Heart right ventricle (tissue), 16 donors: ENCODE measurements at regions not wholly inside any gene's neighbourhood (a gene's known extent, or its start where the extent isn't known, plus 50 kb on each side); places are given as distances from the start of the nearest gene placed in this dataset.
"Not testable (repeated sequence)": the region's sequence is repeated elsewhere in the genome, so short reads cannot be mapped to it uniquely, and the experiment has no call there.

Experiments used
- ATAC-seq, 8 donors: fragments of 200-7000 bp; cut with Tn5 transposase; one replicate each; pipeline ENCODE4 v1.9.1; 2020; ENCODE audit warnings: mild to moderate bottlenecking in 8 of 8, moderate library complexity in 8 of 8, moderate number of reproducible peaks in 1 of 8
- DNase-seq, 2 donors: peaks; one replicate each; pipeline ENCODE4 v3.0.0-alpha.2; 2020
- H3K27ac ChIP-seq, 10 donors: fragments of 200-600 bp; sonication (generic) in 2 of 10; one replicate each; pipeline versions ENCODE4 v1.5.0 to v1.8.0; 2020 to 2022; ENCODE audit warnings: mild to moderate bottlenecking in 3 of 10
- H3K27me3 ChIP-seq, 7 donors: fragments of 200-600 bp; one replicate each; pipeline ENCODE4 v1.8.0; 2021 to 2022; ENCODE audit warnings: mild to moderate bottlenecking in 2 of 7
- H3K36me3 ChIP-seq, 9 donors: fragments of 200-600 bp; sonication (generic) in 1 of 9; one replicate each; pipeline versions ENCODE4 v1.5.0 to v1.8.0; 2020 to 2022; ENCODE audit warnings: mild to moderate bottlenecking in 2 of 9
- H3K4me1 ChIP-seq, 9 donors: fragments of 200-600 bp; sonication (generic) in 1 of 9; one replicate each; pipeline versions ENCODE4 v1.5.0 to v1.8.0; 2020 to 2022; ENCODE audit warnings: mild to moderate bottlenecking in 4 of 9
- H3K4me3 ChIP-seq, 10 donors: fragments of 200-600 bp; sonication (generic) in 2 of 10; one replicate each; pipeline versions ENCODE4 v1.5.0 to v1.8.0; 2020 to 2022; ENCODE audit warnings: mild to moderate bottlenecking in 7 of 10, moderate library complexity in 2 of 10
- H3K9me3 ChIP-seq, 11 donors: fragments of 200-600 bp in 10 of 11; sonication (generic) in 2 of 11; one replicate each; pipeline versions ENCODE4 v1.5.0 to v1.8.0; 2013 to 2022; ENCODE audit warnings: mild to moderate bottlenecking in 2 of 11, control low read depth in 1 of 11, moderate library complexity in 1 of 11
- WGBS, 2 donors: extraction: QIAGEN DNeasy Blood & Tissue Kit; methylation state at CpG; one replicate each; pipeline ENCODE4 v1.1.7; 2013; ENCODE audit warnings: inconsistent platforms in 1 of 2; 5-methylcytosine and 5-hydroxymethylcytosine counted together
- intact Hi-C, 10 donors: fragments of 100-400 bp; cut with DNase I; formaldehyde crosslinking; loops; one replicate each; pipeline versions ENCODE4 v1.11.1 to v1.14.2; 2022
- TF ChIP-seq, protein P1 (sequence below), 9 donors: fragments of 200-600 bp; sonication (generic) in 2 of 9; IDR thresholded peaks; one replicate each; pipeline versions ENCODE4 v1.5.0 to v1.8.0; 2021 to 2022; ENCODE audit warnings: antibody characterized with exemption in 9 of 9, mild to moderate bottlenecking in 5 of 9, moderate library complexity in 1 of 9
- donor health status: Arrhythmogenic right ventricular cardiomyopathy.
- donor health status: ischemic (EF 13 %, LVEDD 7.1; RV severe dilation, severe dysfunction).
- donor health status: healthy with polysubstance abuse.
- donor health status: DM: no; HTN: yes; CAD: no.
- donor health status: DM: no; HTN: no; CAD: no.
- donor health status: ischemic (EF 25% LVEDD 6.9; RV normal size, moderate dysfunction).
- donor health status: ischemic (EF 25% LVEDD 5.7; RV mildly dilated, moderate dysfunction).
- donor health status: healthy.
- donor health status: DM: yes; HTN: yes; CAD: no.
- donor health status: Ischemic cardiomyopathy.
- donor health status: ischemic (EF 35%, LVEDD 5.7; RV mildly dilated, moderate dysfunction).
- donor health status: nonischemic (EF 11% LVEDD 7.7; RV severe dilation, severe dysfunction).
- donor health status: DM: yes; HTN: yes; CAD: no.
- donor health status: PGD.
- donor health status: ischemic (EF 29% LVEDD 5.4; RV normal size, mild dysfunction).
- donor health status: nonischemic (EF 23%, LVEDD 6.1; RV moderate dilation, normal function).

DNA sequence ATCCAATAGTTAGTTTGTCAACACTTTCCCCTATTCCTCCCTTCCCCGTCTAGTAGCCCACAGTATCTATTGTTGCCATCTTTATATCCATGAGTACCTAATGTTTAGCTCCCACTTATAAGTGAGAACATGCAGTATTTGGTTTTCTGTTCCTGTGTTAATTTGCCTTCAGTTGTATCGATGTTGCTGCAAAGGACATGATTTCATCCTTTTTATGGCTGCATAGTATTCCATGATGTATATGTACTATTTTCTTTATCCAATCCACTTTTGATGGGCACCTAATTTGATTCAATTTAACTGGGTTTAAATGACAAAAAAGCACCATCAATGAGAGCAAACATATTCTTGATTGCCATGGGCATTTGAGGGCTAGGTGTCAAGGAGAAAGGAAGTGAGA lies 321.5 kb upstream of the TBX18 start:
- no peak for ATAC-seq
- WGBS, 2 donors: 91 to 93% methylated on average over 2 of the region's 2 CpGs
- intact Hi-C loops: no loop called here

DNA sequence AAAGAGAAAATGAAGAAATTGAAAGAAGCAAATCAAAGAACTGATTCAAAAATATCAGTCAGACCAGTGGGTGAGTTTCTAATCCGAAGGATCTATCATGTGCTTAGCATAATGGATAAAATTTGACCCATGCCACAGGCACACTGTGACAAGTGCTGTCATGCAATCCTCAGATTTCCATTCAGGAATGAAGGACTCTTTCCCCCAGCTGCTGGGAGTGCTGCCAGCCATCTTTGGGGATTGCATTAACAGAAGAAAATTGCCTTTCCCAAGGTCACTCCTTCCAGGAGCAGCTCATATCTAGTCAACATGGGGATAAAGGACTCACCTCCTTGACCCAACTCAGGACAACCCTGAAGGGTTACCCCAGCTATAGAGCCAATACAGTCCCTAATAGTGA lies 316.7 kb upstream of the TBX18 start:
- TF ChIP-seq, protein P1, sequence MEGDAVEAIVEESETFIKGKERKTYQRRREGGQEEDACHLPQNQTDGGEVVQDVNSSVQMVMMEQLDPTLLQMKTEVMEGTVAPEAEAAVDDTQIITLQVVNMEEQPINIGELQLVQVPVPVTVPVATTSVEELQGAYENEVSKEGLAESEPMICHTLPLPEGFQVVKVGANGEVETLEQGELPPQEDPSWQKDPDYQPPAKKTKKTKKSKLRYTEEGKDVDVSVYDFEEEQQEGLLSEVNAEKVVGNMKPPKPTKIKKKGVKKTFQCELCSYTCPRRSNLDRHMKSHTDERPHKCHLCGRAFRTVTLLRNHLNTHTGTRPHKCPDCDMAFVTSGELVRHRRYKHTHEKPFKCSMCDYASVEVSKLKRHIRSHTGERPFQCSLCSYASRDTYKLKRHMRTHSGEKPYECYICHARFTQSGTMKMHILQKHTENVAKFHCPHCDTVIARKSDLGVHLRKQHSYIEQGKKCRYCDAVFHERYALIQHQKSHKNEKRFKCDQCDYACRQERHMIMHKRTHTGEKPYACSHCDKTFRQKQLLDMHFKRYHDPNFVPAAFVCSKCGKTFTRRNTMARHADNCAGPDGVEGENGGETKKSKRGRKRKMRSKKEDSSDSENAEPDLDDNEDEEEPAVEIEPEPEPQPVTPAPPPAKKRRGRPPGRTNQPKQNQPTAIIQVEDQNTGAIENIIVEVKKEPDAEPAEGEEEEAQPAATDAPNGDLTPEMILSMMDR (IDR thresholded peaks at IDR 0.05): no peak
- no peak for DNase-seq
- no peaks in the 10 kb centered on the region for H3K27me3 ChIP-seq
- no peaks in the 10 kb centered on the region for H3K4me1 ChIP-seq
- H3K9me3 ChIP-seq: peaks cover 0 to 6% (median 0%) of the 10 kb centered on the region in 11 donors
- no peak for ATAC-seq
- no peak overlapping the region for H3K27ac ChIP-seq
- 68 to 76% methylated on average over 1 of the region's 1 CpG for WGBS, 2 donors
- intact Hi-C loops: no loop called here
- no peaks in the 10 kb centered on the region for H3K36me3 ChIP-seq
- H3K4me3 ChIP-seq: no peak overlapping the region

More for the DNA sequence above, 321.5 kb upstream of the TBX18 start:
- peaks cover 0 to 8% (median 0%) of the 10 kb centered on the region in 11 donors for H3K9me3 ChIP-seq
- TF ChIP-seq, protein P1 (IDR thresholded peaks at IDR 0.05): no peak
- H3K27ac ChIP-seq: no peak overlapping the region
- no peaks in the 10 kb centered on the region for H3K36me3 ChIP-seq
- no peaks in the 10 kb centered on the region for H3K27me3 ChIP-seq
- DNase-seq: no peak
- no peaks in the 10 kb centered on the region for H3K4me1 ChIP-seq
- no peak overlapping the region for H3K4me3 ChIP-seq

DNA sequence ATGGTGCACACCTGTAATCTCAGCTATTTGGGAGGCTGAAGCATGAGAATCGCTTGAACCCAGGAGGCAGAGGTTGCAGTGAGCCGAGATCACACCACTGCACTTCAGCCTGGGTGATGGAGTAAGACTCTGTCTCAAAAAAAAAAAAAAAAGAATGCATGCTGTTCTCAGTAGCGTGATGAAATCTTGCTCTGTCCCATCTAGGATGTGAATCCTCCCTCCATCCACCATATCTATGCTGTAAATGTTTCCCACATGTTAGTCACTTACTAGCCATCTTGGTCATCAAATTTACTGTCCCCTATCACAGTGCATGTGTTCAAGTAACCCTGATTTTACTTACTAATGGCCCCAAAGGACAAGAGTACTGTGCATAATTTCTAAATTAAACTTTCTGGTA lies 315.4 kb upstream of the TBX18 start:
- intact Hi-C loops: no loop called here
- ATAC-seq: no peak
- Histone ChIP-seq H3K4me1 (no peaks in the 10 kb centered on the region), H3K27ac (no peak overlapping the region), H3K27me3 (no peaks in the 10 kb centered on the region), H3K36me3 (no peaks in the 10 kb centered on the region), H3K9me3 (no peaks in the 10 kb centered on the region), H3K4me3 (no peak overlapping the region)
- DNase-seq: no peak
- TF ChIP-seq, protein P1 (IDR thresholded peaks at IDR 0.05): no peak
- 74 to 75% methylated on average over 3 of the region's 3 CpGs for WGBS, 2 donors

DNA sequence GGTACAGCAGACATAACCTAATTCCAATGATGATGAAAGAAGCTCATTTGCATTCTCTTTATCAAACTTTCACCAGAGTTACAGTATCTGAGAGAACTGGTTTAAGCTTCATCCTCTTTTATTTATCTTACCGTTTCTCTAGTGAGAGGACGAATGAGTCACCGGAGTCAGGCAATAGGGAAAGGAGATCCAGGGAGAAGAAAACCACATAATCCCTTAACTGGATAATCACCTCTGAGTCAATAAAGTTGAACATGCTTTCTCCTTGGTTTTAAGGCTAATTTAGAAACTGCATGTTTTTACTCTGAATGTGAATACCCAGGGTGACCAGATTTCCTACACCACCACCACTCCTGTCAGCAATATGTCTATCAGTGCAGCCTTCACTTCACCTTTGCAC lies 313.7 kb upstream of the TBX18 start:
- 47 to 50% methylated on average over 3 of the region's 3 CpGs for WGBS, 2 donors
- Histone ChIP-seq H3K9me3 (no peaks in the 10 kb centered on the region), H3K36me3 (no peaks in the 10 kb centered on the region), H3K4me1 (no peaks in the 10 kb centered on the region), H3K4me3 (no peak overlapping the region), H3K27me3 (no peaks in the 10 kb centered on the region), H3K27ac (no peak overlapping the region)
- no peak for DNase-seq
- TF ChIP-seq, protein P1 (IDR thresholded peaks at IDR 0.05): no peak
- intact Hi-C loops: no loop called here
- ATAC-seq: no peak

DNA sequence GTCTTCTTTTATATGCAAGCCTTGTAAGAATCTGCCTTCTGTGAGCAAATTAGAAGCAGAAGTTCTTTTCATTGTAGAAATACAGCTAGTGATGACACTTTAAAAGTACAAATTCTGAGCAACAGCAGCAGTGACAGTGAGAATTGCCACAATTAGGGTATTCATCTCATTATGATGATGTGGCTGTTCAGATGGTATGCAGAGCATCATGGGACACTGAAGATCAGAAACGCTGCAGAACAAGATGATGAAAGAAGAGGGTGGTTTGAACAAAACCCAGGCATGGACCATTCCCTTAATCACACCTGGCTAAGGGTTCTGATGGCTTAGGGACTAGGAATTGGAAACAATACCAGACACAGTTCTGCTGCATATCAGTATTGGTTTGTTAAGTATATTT lies 312.7 kb upstream of the TBX18 start:
- no peaks in the 10 kb centered on the region for H3K36me3 ChIP-seq
- H3K4me1 ChIP-seq: no peaks in the 10 kb centered on the region
- TF ChIP-seq, protein P1 (IDR thresholded peaks at IDR 0.05): no peak
- WGBS, 2 donors: 21 to 23% methylated on average over 1 of the region's 1 CpG
- intact Hi-C loops: no loop called here
- H3K27ac ChIP-seq: no peak overlapping the region
- no peaks in the 10 kb centered on the region for H3K27me3 ChIP-seq
- ATAC-seq (no peak), DNase-seq (no peak)
- H3K4me3 ChIP-seq: no peak overlapping the region
- H3K9me3 ChIP-seq: no peaks in the 10 kb centered on the region

GRCh38 chr6:85071845-85072244 lies 307.4 kb upstream of the TBX18 start:
- peaks cover 0 to 18% (median 0%) of the 10 kb centered on the region in 11 donors for H3K9me3 ChIP-seq
- H3K36me3 ChIP-seq, H3K27ac ChIP-seq, H3K27me3 ChIP-seq, intact Hi-C loops, ATAC-seq, H3K4me3 ChIP-seq, DNase-seq, H3K4me1 ChIP-seq: not testable (repeated sequence)
- WGBS, 2 donors: 85 to 95% methylated on average over 6 of the region's 6 CpGs
